NCI-H2196 treated with DMSO at 0.1 percent for 48 hours (cell line): ENCODE measurements at regions not wholly inside any gene's neighbourhood (a gene's known extent, or its start where the extent isn't known, plus 50 kb on each side); places are given as distances from the start of the nearest gene placed in this dataset.

ENCODE experiments used
- DNase-seq: peaks from one replicate; lab custom pipeline; 2025; ENCODE audit not compliant: unreplicated experiment; lab: John Stamatoyannopoulos, UW

GRCh38 chr12:81963026-81963425, 203.9 kb upstream of the PPFIA2 start:
- no peak for DNase-seq

GRCh38 chr12:81962126-81962856, 203.1 kb upstream of the PPFIA2 start:
- DNase-seq = no peak

GRCh38 chr12:81958406-81958805, 199.3 kb upstream of the PPFIA2 start:
- no peak for DNase-seq

GRCh38 chr12:81957631-81958030, 198.5 kb upstream of the PPFIA2 start:
- DNase-seq = no peak

- DNase-seq = no peak
These were observed 197.3 kb upstream of the PPFIA2 start for GRCh38 chr12:81956468-81956860.

GRCh38 chr12:81953541-81953940, 194.4 kb upstream of the PPFIA2 start:
- DNase-seq = no peak

GRCh38 chr12:81950871-81951270, 191.7 kb upstream of the PPFIA2 start:
- DNase-seq = no peak

- no peak for DNase-seq
These were observed 190.7 kb upstream of the PPFIA2 start for GRCh38 chr12:81949841-81950308.

GRCh38 chr12:81949416-81949815, 190.3 kb upstream of the PPFIA2 start:
- no peak for DNase-seq

- DNase-seq = no peak
These were observed 185.7 kb upstream of the PPFIA2 start for GRCh38 chr12:81944886-81945285.

GRCh38 chr12:81942594-81942993, 183.4 kb upstream of the PPFIA2 start:
- no peak for DNase-seq

- no peak for DNase-seq
These were observed 170.9 kb upstream of the PPFIA2 start for GRCh38 chr12:81930037-81930436.

- no peak for DNase-seq
These were observed 137.6 kb upstream of the PPFIA2 start for GRCh38 chr12:81896771-81897170.

GRCh38 chr12:81888961-81889360, 129.8 kb upstream of the PPFIA2 start:
- DNase-seq = no peak

- DNase-seq = no peak
These were observed 129.1 kb upstream of the PPFIA2 start for GRCh38 chr12:81888106-81888740.

- DNase-seq = no peak
These were observed 115.4 kb upstream of the PPFIA2 start for GRCh38 chr12:81874586-81874985.

GRCh38 chr12:81874166-81874565, 115.0 kb upstream of the PPFIA2 start:
- no peak for DNase-seq

GRCh38 chr12:81872400-81872799, 113.2 kb upstream of the PPFIA2 start:
- DNase-seq = no peak

GRCh38 chr12:81866081-81866480, 106.9 kb upstream of the PPFIA2 start:
- no peak for DNase-seq

- no peak for DNase-seq
These were observed 104.3 kb upstream of the PPFIA2 start for GRCh38 chr12:81863406-81863805.

GRCh38 chr12:81859521-81859920, 100.4 kb upstream of the PPFIA2 start:
- no peak for DNase-seq

- no peak for DNase-seq
These were observed 84.4 kb upstream of the PPFIA2 start for GRCh38 chr12:81843599-81843998.

- no peak for DNase-seq
These were observed 76.6 kb upstream of the PPFIA2 start for GRCh38 chr12:81835783-81836182.
